GM12878 (cell line): ENCODE measurements at regions not wholly inside any gene's neighbourhood (a gene's known extent, or its start where the extent isn't known, plus 50 kb on each side); places are given as distances from the start of the nearest gene placed in this dataset.

Experiments
- ATF2 ChIP-seq: IDR thresholded peaks from 2 replicates; pipeline ENCODE4 v1.6.1; 2012; ENCODE audit warnings: low read length, inconsistent platforms
- CEBPB ChIP-seq, 2 experiments: fragments of 150-350 bp in 1 of 2; IDR thresholded peaks; 2 replicates each; pipeline ENCODE4 v1.6.1; 2012 to 2014; ENCODE audit warnings: low read depth in 2 of 2, low read length in 2 of 2, borderline replicate concordance in 1 of 2, inconsistent platforms in 1 of 2
- POLR2A ChIP-seq: IDR thresholded peaks from 2 replicates; pipeline ENCODE4 v1.6.1; 2011; ENCODE audit warnings: low read depth, mild to moderate bottlenecking, low read length
- ZBTB33 ChIP-seq: fragments of 450-650 bp; IDR thresholded peaks from 2 replicates; pipeline ENCODE4 v1.6.1; 2017; ENCODE audit warnings: mild to moderate bottlenecking

- TF ChIP-seq CEBPB (IDR thresholded peaks at IDR 0.05; ENCODE audit: borderline replicate concordance in 1 of 2, low read depth in 2 of 2, low read length in 2 of 2) (no peak), ZBTB33 (no peak), ATF2 (no peak), POLR2A (no peak)
Measured at GRCh38 chr12:107518868-107519267, 166.7 kb upstream of the PWP1 start.
